GM21529 (cell line): ENCODE measurements at regions not wholly inside any gene's neighbourhood (a gene's known extent, or its start where the extent isn't known, plus 50 kb on each side); places are given as distances from the start of the nearest gene placed in this dataset.

ENCODE experiments used
- ATAC-seq: cut with Tn5 transposase; IDR thresholded peaks from one replicate; pipeline ENCODE4 v1.9.1; 2021; ENCODE audit not compliant: unreplicated experiment

DNA sequence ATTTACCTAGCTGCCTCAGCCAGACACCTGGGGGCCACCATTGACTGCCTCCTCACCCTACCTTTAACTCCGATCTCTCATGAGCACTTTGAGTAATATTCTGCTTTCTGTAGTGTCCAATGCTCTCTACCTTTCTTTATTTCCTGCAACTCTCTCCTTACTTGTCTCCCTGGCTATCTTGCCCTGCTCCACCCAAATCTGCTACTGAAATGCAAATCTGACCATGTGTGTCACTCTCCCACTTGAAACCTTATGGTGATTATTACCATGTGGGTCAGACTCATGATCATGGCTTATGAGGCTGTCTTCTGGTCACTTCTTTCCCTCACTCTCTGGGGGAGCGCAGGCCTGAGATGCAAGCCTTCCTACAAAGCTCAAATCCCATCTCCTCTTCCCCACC lies 83.3 kb downstream of the INSIG2 start:
- no peak for ATAC-seq

DNA sequence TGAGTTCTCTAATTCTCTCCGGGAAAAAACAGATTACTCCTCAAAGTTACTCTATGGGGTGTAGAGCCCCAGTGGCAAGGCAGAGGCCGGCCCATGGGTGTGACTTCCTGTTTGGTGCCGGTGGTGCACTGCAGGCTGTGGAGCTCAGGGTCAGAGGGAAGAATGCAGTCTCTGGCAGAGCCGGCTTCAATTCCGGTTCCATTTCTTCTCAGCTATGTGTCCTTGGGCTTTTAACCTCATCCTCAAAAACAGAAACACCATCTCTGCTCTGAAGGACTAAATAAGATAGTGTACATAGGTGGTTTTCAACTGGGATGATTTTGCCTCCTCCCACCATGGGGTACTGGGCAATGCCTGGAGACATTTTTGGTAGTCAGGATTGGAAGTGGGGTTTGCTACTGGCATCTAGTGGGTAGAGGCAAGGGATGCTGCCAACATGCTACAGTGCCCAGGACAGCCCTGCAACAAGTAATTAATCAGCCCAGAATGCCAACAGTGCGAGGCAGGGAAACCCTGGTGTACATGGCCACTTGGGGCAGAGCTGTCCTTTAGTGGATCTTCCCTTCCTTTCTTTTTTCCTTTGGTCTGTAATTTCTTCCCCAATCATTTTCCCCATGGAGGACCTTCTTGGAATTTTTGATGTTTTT lies 81.2 kb downstream of the INSIG2 start:
- ATAC-seq = peak; percentile 91

DNA sequence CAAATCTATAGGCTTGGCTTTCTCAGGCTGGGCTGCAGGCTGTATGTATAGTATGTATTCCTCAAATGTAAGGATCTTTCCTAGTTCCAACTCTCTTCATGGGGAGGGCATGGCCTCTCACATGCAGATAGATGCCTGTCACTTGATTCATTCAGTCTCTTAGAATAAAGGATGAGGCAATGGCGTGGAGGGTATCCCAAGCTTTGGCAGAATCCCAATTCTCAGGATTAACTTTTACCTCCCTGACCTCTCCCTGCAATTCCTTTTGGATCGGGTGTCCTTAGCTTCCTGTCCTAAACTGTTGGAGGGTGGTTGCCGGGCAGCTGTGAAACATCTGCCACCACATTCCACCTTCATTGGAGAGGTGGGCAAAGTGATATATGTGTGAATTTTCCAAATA lies 80.3 kb downstream of the INSIG2 start:
- no peak for ATAC-seq

DNA sequence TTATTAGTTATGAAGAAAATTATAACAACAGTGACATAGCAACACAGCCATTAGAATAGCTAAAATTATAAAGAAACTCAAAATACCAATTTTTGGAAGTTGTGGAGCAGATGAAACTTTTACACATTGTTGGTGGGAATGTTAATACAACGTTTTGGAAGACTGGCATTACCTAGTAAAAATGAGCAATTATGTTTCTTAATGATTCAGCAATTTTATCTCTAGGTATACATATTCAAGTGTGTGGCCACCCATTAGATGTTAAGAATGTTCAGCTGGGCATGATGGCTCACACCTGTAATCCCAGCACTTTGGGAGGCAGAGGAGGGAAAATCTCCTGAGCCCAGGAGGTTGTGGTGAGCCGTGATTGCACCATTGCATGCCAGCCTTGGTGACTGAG lies 78.8 kb downstream of the INSIG2 start:
- no peak for ATAC-seq

DNA sequence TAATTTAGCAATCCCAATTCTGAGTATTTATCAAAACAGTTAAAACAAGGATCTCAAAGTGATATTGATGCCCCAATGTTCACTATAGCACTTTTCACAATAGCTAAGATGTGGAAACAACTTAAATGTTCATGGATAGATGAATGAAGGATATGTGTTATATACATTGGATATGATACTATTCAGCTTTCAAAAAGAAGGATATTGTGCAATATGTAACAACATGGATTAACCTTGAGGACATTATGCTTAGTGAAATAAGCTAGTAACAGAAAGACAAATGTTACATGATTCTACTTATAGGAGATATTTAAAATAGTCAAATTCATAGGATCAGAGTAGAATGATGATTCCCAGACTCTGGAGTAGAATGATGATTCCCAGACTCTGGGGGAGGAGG lies 78.0 kb downstream of the INSIG2 start:
- no peak for ATAC-seq

DNA sequence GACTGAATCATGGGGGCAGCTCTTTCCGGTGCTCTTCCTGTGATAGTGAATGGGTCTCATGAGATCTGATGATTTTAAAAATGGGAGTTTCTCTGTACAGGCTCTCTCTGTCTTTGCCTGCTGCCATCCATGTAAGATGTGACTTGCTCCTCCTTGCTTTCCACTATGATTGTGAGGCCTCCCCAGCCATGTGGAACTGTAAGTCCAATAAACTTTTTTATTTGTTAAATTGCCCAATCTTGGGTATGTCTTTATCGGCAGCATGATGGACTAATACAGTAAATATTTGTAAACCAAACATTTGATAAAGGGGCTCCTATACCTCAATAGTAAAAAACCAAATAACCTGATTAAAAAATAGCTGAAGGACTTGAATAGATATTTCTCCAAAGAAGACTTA lies 77.3 kb downstream of the INSIG2 start:
- no peak for ATAC-seq
